ENCODE measurements at regions not wholly inside any gene's neighbourhood (a gene's known extent, or its start where the extent isn't known, plus 50 kb on each side); places are given as distances from the start of the nearest gene placed in this dataset.

GRCh38 chr4:114161809-114162208 is 182.4 kb upstream of the ARSJ start:
- TF ChIP-seq CTCF (conservative IDR thresholded peaks at IDR 0.05; ENCODE audit: control insufficient read depth, insufficient read depth, low read depth, low read length) = no peak
- DNase-seq (ENCODE audit: low read depth) = no peak
- no peak overlapping the region for H3K4me3 ChIP-seq (ENCODE audit: control insufficient read depth, low read depth, low read length)

- no peak overlapping the region for H3K4me3 ChIP-seq (ENCODE audit: control insufficient read depth, low read depth, low read length)
- TF ChIP-seq CTCF (conservative IDR thresholded peaks at IDR 0.05; ENCODE audit: control insufficient read depth, insufficient read depth, low read depth, low read length) = no peak
- peak; percentile 3 for DNase-seq (ENCODE audit: low read depth)
Observed at GRCh38 chr4:114163051-114163450, 183.6 kb upstream of the ARSJ start.

GRCh38 chr4:114173968-114174367 is 194.5 kb upstream of the ARSJ start:
- TF ChIP-seq CTCF (conservative IDR thresholded peaks at IDR 0.05; ENCODE audit: control insufficient read depth, insufficient read depth, low read depth, low read length) = no peak
- H3K4me3 ChIP-seq (ENCODE audit: control insufficient read depth, low read depth, low read length) = no peak overlapping the region
- peak; percentile 11 for DNase-seq (ENCODE audit: low read depth)

- no peak for DNase-seq (ENCODE audit: low read depth)
- TF ChIP-seq CTCF (conservative IDR thresholded peaks at IDR 0.05; ENCODE audit: control insufficient read depth, insufficient read depth, low read depth, low read length) = no peak
- H3K4me3 ChIP-seq (ENCODE audit: control insufficient read depth, low read depth, low read length) = no peak overlapping the region
Observed at GRCh38 chr4:114177628-114178027, 198.2 kb upstream of the ARSJ start.

- no peak for TF ChIP-seq CTCF (conservative IDR thresholded peaks at IDR 0.05; ENCODE audit: control insufficient read depth, insufficient read depth, low read depth, low read length)
- no peak overlapping the region for H3K4me3 ChIP-seq (ENCODE audit: control insufficient read depth, low read depth, low read length)
- DNase-seq (ENCODE audit: low read depth) = no peak
Observed at GRCh38 chr4:114178392-114178791, 198.9 kb upstream of the ARSJ start.

GRCh38 chr4:114180481-114180880 is 201.0 kb upstream of the ARSJ start:
- H3K4me3 ChIP-seq (ENCODE audit: control insufficient read depth, low read depth, low read length) = no peak overlapping the region
- TF ChIP-seq CTCF (conservative IDR thresholded peaks at IDR 0.05; ENCODE audit: control insufficient read depth, insufficient read depth, low read depth, low read length) = peak; percentile 87
- peak; percentile 90 for DNase-seq (ENCODE audit: low read depth)

GRCh38 chr4:114184901-114185300 is 205.5 kb upstream of the ARSJ start:
- no peak overlapping the region for H3K4me3 ChIP-seq (ENCODE audit: control insufficient read depth, low read depth, low read length)
- no peak for TF ChIP-seq CTCF (conservative IDR thresholded peaks at IDR 0.05; ENCODE audit: control insufficient read depth, insufficient read depth, low read depth, low read length)
- DNase-seq (ENCODE audit: low read depth) = no peak

Measured in fibroblast of mammary gland (primary cell).